ENCODE measurements at regions not wholly inside any gene's neighbourhood (a gene's known extent, or its start where the extent isn't known, plus 50 kb on each side); places are given as distances from the start of the nearest gene placed in this dataset.

- no peak for TF ChIP-seq CTCF (IDR thresholded peaks at IDR 0.05)
- TF ChIP-seq POLR2A (IDR thresholded peaks at IDR 0.05), result no peak
- no peak for TF ChIP-seq EP300 (IDR thresholded peaks at IDR 0.05)
Observed at GRCh38 chr10:121678631-121679174, 80.5 kb upstream of the FGFR2 start.

Measured in upper lobe of left lung (tissue), 4 donors.